Neuronal stem cell (in vitro differentiated cells): ENCODE measurements at regions not wholly inside any gene's neighbourhood (a gene's known extent, or its start where the extent isn't known, plus 50 kb on each side); places are given as distances from the start of the nearest gene placed in this dataset.

Source experiments
- DNase-seq: peaks from one replicate; pipeline ENCODE4 v3.0.0-alpha.2; 2013; ENCODE audit warnings: low spot score
- H2AFZ ChIP-seq: one replicate; pipeline ENCODE4 v1.6.1; 2013; ENCODE audit warnings: mild to moderate bottlenecking, low read length, inconsistent platforms
- H2AK5ac ChIP-seq: 2 replicates; pipeline ENCODE4 v1.6.1; 2013; ENCODE audit warnings: low read depth, mild to moderate bottlenecking, inconsistent platforms, low read length, moderate library complexity, mixed read lengths
- H2BK120ac ChIP-seq: 2 replicates; pipeline ENCODE4 v1.6.1; 2013; ENCODE audit warnings: low read depth, mild to moderate bottlenecking, inconsistent platforms, low read length, moderate library complexity, mixed read lengths
- H2BK12ac ChIP-seq: one replicate; pipeline ENCODE4 v1.6.1; 2013; ENCODE audit warnings: low read length, inconsistent platforms
- H2BK15ac ChIP-seq: 2 replicates; pipeline ENCODE4 v1.6.1; 2013; ENCODE audit warnings: mild to moderate bottlenecking, low read length, inconsistent platforms, mixed read lengths
- H2BK5ac ChIP-seq: one replicate; pipeline ENCODE4 v1.6.1; 2013; ENCODE audit warnings: inconsistent platforms, mild to moderate bottlenecking, low read length, moderate library complexity
- H3K14ac ChIP-seq: one replicate; pipeline ENCODE4 v1.6.1; 2013; ENCODE audit warnings: low read length, inconsistent platforms
- H3K18ac ChIP-seq: 2 replicates; pipeline ENCODE4 v1.6.1; 2013; ENCODE audit warnings: low read length, inconsistent platforms
- H3K23ac ChIP-seq: 2 replicates; pipeline ENCODE4 v1.6.1; 2013; ENCODE audit warnings: low read depth, mild to moderate bottlenecking, mixed read lengths, low read length, inconsistent platforms; ENCODE audit not compliant: poor library complexity
- H3K27ac ChIP-seq: replicated peaks from 3 replicates; pipeline ENCODE4 v1.5.1; 2013; ENCODE audit warnings: low read length, inconsistent platforms
- H3K27me3 ChIP-seq, 3 experiments: 2 replicates each; pipeline ENCODE4 v1.6.1; 2013; ENCODE audit warnings: low read length in 3 of 3, mild to moderate bottlenecking in 2 of 3, inconsistent platforms in 1 of 3, low read depth in 1 of 3, mixed read lengths in 1 of 3, moderate library complexity in 1 of 3; ENCODE audit not compliant: control insufficient read depth in 3 of 3, insufficient read depth in 3 of 3
- H3K36me3 ChIP-seq, 2 donors: replicated peaks in 1 of 2; 2 replicates each; pipeline ENCODE4 v1.6.1; 2013; ENCODE audit warnings: low read length in 2 of 2; ENCODE audit not compliant: control insufficient read depth in 2 of 2, insufficient read depth in 2 of 2
- H3K4ac ChIP-seq: 2 replicates; pipeline ENCODE4 v1.6.1; 2013; ENCODE audit warnings: inconsistent platforms, mild to moderate bottlenecking, low read length, moderate library complexity
- H3K4me1 ChIP-seq, 2 donors: 1 replicate in 1 of 2; 2 replicates in 1 of 2; pipeline ENCODE4 v1.6.1; 2013; ENCODE audit warnings: low read length in 2 of 2, low read depth in 1 of 2; ENCODE audit not compliant: control insufficient read depth in 2 of 2, insufficient read depth in 1 of 2
- H3K4me2 ChIP-seq: one replicate; pipeline ENCODE4 v1.6.1; 2013; ENCODE audit warnings: mild to moderate bottlenecking, low read length, inconsistent platforms; ENCODE audit not compliant: insufficient read depth, poor library complexity, severe bottlenecking
- H3K4me3 ChIP-seq, 2 donors: 2 replicates each; pipeline ENCODE4 v1.5.1; 2013; ENCODE audit warnings: low read length in 2 of 2, mild to moderate bottlenecking in 2 of 2, inconsistent platforms in 1 of 2, moderate library complexity in 1 of 2
- H3K79me1 ChIP-seq: one replicate; pipeline ENCODE4 v1.6.1; 2013; ENCODE audit warnings: low read depth, mild to moderate bottlenecking, inconsistent platforms, low read length, moderate library complexity
- H3K9ac ChIP-seq: one replicate; pipeline ENCODE4 v1.6.1; 2013; ENCODE audit warnings: mild to moderate bottlenecking, low read depth, low read length, inconsistent platforms; ENCODE audit not compliant: poor library complexity
- H3K9me3 ChIP-seq, 2 donors: replicated peaks in 1 of 2; 2 replicates each; pipeline versions ENCODE3 to v1.6.1; 2013; ENCODE audit warnings: low read length in 2 of 2, mild to moderate bottlenecking in 2 of 2, inconsistent platforms in 1 of 2, low read depth in 1 of 2, mixed read lengths in 1 of 2, moderate library complexity in 1 of 2; ENCODE audit not compliant: control insufficient read depth in 2 of 2, insufficient read depth in 1 of 2
- H4K8ac ChIP-seq: one replicate; pipeline ENCODE4 v1.6.1; 2013; ENCODE audit warnings: low read depth, mild to moderate bottlenecking, inconsistent platforms, low read length, moderate library complexity
- H4K91ac ChIP-seq: one replicate; pipeline ENCODE4 v1.6.1; 2013; ENCODE audit warnings: low read length, low read depth, mild to moderate bottlenecking, inconsistent platforms; ENCODE audit not compliant: poor library complexity
- WGBS, 2 donors: extraction: QIAGEN DNeasy Blood & Tissue Kit; methylation state at CpG; one replicate each; pipeline ENCODE4 v1.1.7; 2013; ENCODE audit warnings: missing lambda C conversion rate in 2 of 2, mixed read lengths in 1 of 2; ENCODE audit not compliant: insufficient read length in 2 of 2, insufficient replicate concordance in 1 of 2; ENCODE audit errors: extremely low coverage in 2 of 2; 5-methylcytosine and 5-hydroxymethylcytosine counted together

DNA sequence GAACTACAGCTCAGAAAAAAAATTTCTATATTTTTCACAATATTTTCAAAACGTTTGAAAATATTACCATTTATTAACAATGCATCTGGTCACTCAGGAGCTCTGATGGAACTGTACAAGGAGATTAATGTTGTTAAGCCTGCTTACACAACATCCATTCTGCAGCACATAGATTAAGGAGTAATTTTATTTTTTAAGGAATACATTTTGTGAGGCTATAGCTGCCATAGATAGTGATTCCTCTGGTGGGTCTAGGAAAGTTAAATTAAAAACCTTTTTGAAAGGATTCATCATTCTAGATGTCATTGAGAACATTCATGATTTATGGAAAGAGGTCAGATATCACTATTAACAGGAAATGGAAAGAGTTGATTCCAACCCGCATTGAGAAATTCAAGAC lies 196.9 kb downstream of the C3orf38 start:
- Histone ChIP-seq H2BK15ac (no peak overlapping the region), H3K79me1 (no peaks in the 10 kb centered on the region), H3K9me3 (no peaks in the 10 kb centered on the region), H2BK5ac (no peak overlapping the region), H2BK120ac (no peak overlapping the region), H2AFZ (no peak overlapping the region), H3K4me2 (no peak overlapping the region), H2BK12ac (no peak overlapping the region), H3K4ac (no peak overlapping the region), H3K23ac (no peak overlapping the region), H3K4me3 (no peak overlapping the region), H3K27me3 (no peaks in the 10 kb centered on the region), H3K14ac (no peak overlapping the region), H4K91ac (no peak overlapping the region), H3K9ac (no peak overlapping the region), H3K18ac (no peak overlapping the region), H4K8ac (no peak overlapping the region), H3K27ac (no peak overlapping the region), H3K36me3 (no peaks in the 10 kb centered on the region), H2AK5ac (no peak overlapping the region), H3K4me1 (peaks cover 0 to 2% of the 10 kb centered on the region in 2 donors)
- WGBS, 2 donors, result no CpG with 5 or more reads among the region's 2 CpGs
- DNase-seq, result no peak

DNA sequence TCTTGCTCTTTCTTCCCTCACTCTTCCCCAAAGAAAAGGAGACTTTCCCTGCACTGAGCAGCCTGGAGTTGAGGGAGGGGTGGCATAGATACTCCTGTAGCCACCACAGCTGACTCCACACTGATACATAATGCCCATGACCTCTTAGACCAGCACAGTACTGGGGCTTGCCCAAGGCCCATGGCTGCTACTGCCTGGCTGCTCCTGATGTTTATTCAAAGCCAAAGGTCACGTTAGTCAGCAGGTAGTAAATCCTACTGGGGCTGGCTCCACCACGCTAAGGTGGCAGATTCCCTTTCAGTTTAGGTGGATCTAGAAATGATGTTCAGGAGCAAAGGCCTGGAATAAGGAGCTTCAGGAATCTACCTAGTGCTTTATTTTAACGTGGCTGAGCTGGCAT lies 212.7 kb downstream of the C3orf38 start:
- Histone ChIP-seq H3K36me3 (peaks cover 0 to 2% of the 10 kb centered on the region in 2 donors), H3K27me3 (no peaks in the 10 kb centered on the region), H3K4me3 (no peak overlapping the region)

GRCh38 chr3:88364926-88365325 lies 215.2 kb downstream of the C3orf38 start:
- Histone ChIP-seq H3K9me3 (peaks cover 0 to 2% of the 10 kb centered on the region in 2 donors), H3K4ac (no peak overlapping the region), H3K79me1 (no peaks in the 10 kb centered on the region), H3K27me3 (no peaks in the 10 kb centered on the region), H3K14ac (no peak overlapping the region), H3K4me1 (no peaks in the 10 kb centered on the region), H2BK5ac (no peak overlapping the region), H2BK12ac (no peak overlapping the region), H3K4me2 (no peak overlapping the region), H3K27ac (no peak overlapping the region), H4K8ac (no peak overlapping the region), H2BK15ac (no peak overlapping the region), H2BK120ac (no peak overlapping the region), H3K18ac (no peak overlapping the region), H2AFZ (no peak overlapping the region), H3K4me3 (no peak overlapping the region), H3K36me3 (peaks cover 0 to 2% of the 10 kb centered on the region in 2 donors), H2AK5ac (no peak overlapping the region), H4K91ac (no peak overlapping the region), H3K9ac (no peak overlapping the region), H3K23ac (no peak overlapping the region)
- WGBS, 2 donors, result no CpG with 5 or more reads among the region's 2 CpGs
- DNase-seq, result no peak

More for the DNA sequence above, 212.7 kb downstream of the C3orf38 start:
- H3K9ac ChIP-seq, result no peak overlapping the region
- H2BK15ac ChIP-seq, result no peak overlapping the region
- no peak overlapping the region for H2BK12ac ChIP-seq
- no peak overlapping the region for H3K23ac ChIP-seq
- no peak overlapping the region for H3K27ac ChIP-seq
- no peak overlapping the region for H3K4me2 ChIP-seq
- no peak overlapping the region for H2AFZ ChIP-seq
- H2AK5ac ChIP-seq, result no peak overlapping the region
- no peak overlapping the region for H3K18ac ChIP-seq
- no peak overlapping the region for H3K14ac ChIP-seq
- H2BK120ac ChIP-seq, result no peak overlapping the region
- no peak overlapping the region for H2BK5ac ChIP-seq
- no peak overlapping the region for H3K4ac ChIP-seq
- peaks cover 0 to 2% of the 10 kb centered on the region in 2 donors for H3K9me3 ChIP-seq
- WGBS, 2 donors, result no CpG with 5 or more reads among the region's 3 CpGs
- H4K91ac ChIP-seq, result no peak overlapping the region
- DNase-seq, result no peak
- H4K8ac ChIP-seq, result no peak overlapping the region
- H3K4me1 ChIP-seq, result no peaks in the 10 kb centered on the region
- H3K79me1 ChIP-seq, result no peaks in the 10 kb centered on the region

DNA sequence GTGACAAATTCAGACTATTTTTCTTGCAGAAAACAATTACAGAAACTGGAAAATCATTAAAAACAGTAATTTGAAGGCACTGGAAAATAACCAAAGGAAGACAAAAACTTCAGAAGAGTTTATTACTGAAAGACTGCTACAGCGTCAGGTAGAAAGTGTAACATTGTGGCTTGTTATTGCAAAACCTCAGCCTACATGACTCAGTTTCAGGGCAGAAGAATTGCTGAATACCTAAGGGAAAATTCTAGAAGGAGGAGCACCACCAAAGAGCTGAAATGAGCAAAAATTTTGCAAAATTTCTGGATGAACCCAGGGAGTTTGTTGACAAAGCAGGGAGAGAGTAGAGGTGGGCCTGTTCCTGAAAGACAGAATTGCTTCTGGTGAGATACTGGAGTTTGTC lies 219.6 kb downstream of the C3orf38 start:
- H3K4ac ChIP-seq, result no peak overlapping the region
- no CpG with 5 or more reads among the region's 1 CpG for WGBS, 2 donors
- H2BK15ac ChIP-seq, result no peak overlapping the region
- H2AFZ ChIP-seq, result no peak overlapping the region
- no peak overlapping the region for H2BK12ac ChIP-seq
- no peak overlapping the region for H3K4me3 ChIP-seq
- no peaks in the 10 kb centered on the region for H3K27me3 ChIP-seq
- H3K4me1 ChIP-seq, result no peaks in the 10 kb centered on the region
- H3K14ac ChIP-seq, result no peak overlapping the region
- no peak overlapping the region for H3K9ac ChIP-seq
- DNase-seq, result no peak
- no peak overlapping the region for H3K18ac ChIP-seq
- H3K79me1 ChIP-seq, result no peaks in the 10 kb centered on the region
- no peak overlapping the region for H3K4me2 ChIP-seq
- no peak overlapping the region for H2BK120ac ChIP-seq
- H3K9me3 ChIP-seq, result no peaks in the 10 kb centered on the region
- no peak overlapping the region for H3K23ac ChIP-seq
- no peak overlapping the region for H4K91ac ChIP-seq
- no peaks in the 10 kb centered on the region for H3K36me3 ChIP-seq
- H2AK5ac ChIP-seq, result no peak overlapping the region
- H3K27ac ChIP-seq, result no peak overlapping the region
- H2BK5ac ChIP-seq, result no peak overlapping the region
- H4K8ac ChIP-seq, result no peak overlapping the region
